Natural killer cell (primary cell): ENCODE measurements at regions not wholly inside any gene's neighbourhood (a gene's known extent, or its start where the extent isn't known, plus 50 kb on each side); places are given as distances from the start of the nearest gene placed in this dataset.

Experiments
- ATAC-seq, 3 donors: fragments of 150-1000 bp in 2 of 3; fragments of 200-7000 bp in 1 of 3; cut with Tn5 transposase; 1 replicate in 1 of 3; 2 replicates in 2 of 3; pipeline ENCODE4 v1.10.0; 2021; ENCODE audit warnings: mild to moderate bottlenecking in 2 of 3, moderate library complexity in 2 of 3
- DNase-seq, 2 donors: peaks; one replicate each; pipeline versions ENCODE4 v3.0.0 to v3.0.0-alpha.2; 2013 to 2021; ENCODE audit warnings: mixed read lengths in 1 of 2
- H3K27ac ChIP-seq: one replicate; pipeline ENCODE4 v1.5.1; 2013; ENCODE audit warnings: mild to moderate bottlenecking, low read length
- H3K27me3 ChIP-seq: one replicate; pipeline ENCODE4 v1.6.1; 2013; ENCODE audit warnings: low read length; ENCODE audit not compliant: control insufficient read depth, insufficient read depth
- H3K36me3 ChIP-seq: one replicate; pipeline ENCODE4 v1.6.1; 2013; ENCODE audit warnings: low read length; ENCODE audit not compliant: control insufficient read depth, insufficient read depth
- H3K4me1 ChIP-seq: one replicate; pipeline ENCODE4 v1.6.1; 2013; ENCODE audit warnings: low read length; ENCODE audit not compliant: control insufficient read depth, insufficient read depth
- H3K4me3 ChIP-seq: one replicate; pipeline ENCODE4 v1.5.1; 2013; ENCODE audit warnings: low read length
- H3K9me3 ChIP-seq: one replicate; pipeline ENCODE4 v1.6.1; 2013; ENCODE audit warnings: low read length; ENCODE audit not compliant: control insufficient read depth, insufficient read depth
- H3K27ac Mint-ChIP-seq, 2 donors: one replicate each; pipeline ENCODE4 v1.8.0; 2022; ENCODE audit warnings: mild to moderate bottlenecking in 2 of 2, mixed read lengths in 2 of 2, moderate library complexity in 1 of 2
- H3K27me3 Mint-ChIP-seq, 2 donors: one replicate each; pipeline ENCODE4 v1.8.0; 2022; ENCODE audit warnings: low read depth in 2 of 2, mixed read lengths in 2 of 2
- H3K36me3 Mint-ChIP-seq: one replicate; pipeline ENCODE4 v1.8.0; 2022; ENCODE audit warnings: mixed read lengths
- H3K4me1 Mint-ChIP-seq, 2 donors: one replicate each; pipeline ENCODE4 v1.8.0; 2022; ENCODE audit warnings: mixed read lengths in 2 of 2
- H3K4me3 Mint-ChIP-seq: one replicate; pipeline ENCODE4 v1.8.0; 2022; ENCODE audit warnings: mild to moderate bottlenecking, moderate library complexity, mixed read lengths
- H3K9me3 Mint-ChIP-seq, 2 donors: one replicate each; pipeline ENCODE4 v1.8.0; 2022; ENCODE audit warnings: mixed read lengths in 2 of 2
- WGBS: methylation state at CpG from one replicate; pipeline ENCODE4 v1.1.7; 2013; ENCODE audit warnings: missing lambda C conversion rate; ENCODE audit not compliant: insufficient coverage; 5-methylcytosine and 5-hydroxymethylcytosine counted together
- intact Hi-C: fragments of 100-400 bp; cut with micrococcal nuclease; formaldehyde crosslinking; loops from one replicate; pipeline ENCODE4 v1.14.2; 2022
- TF ChIP-seq, protein P1 (sequence below): fragments of 200-600 bp; IDR thresholded peaks from one replicate; pipeline ENCODE4 v1.8.0; 2022; ENCODE audit warnings: antibody characterized with exemption

GRCh38 chr17:79363552-79364275 lies 247.1 kb downstream of the RBFOX3 start:
- no peak for DNase-seq
- Histone ChIP-seq H3K4me1 (no peaks in the 10 kb centered on the region), H3K36me3 (no peaks in the 10 kb centered on the region), H3K4me3 (no peak overlapping the region), H3K27me3 (no peaks in the 10 kb centered on the region), H3K9me3 (no peaks in the 10 kb centered on the region), H3K27ac (no peak overlapping the region)
- Mint-ChIP-seq H3K27ac (no peak overlapping the region), H3K9me3 (no peaks in the 10 kb centered on the region), H3K4me1 (peaks cover 0 to 4% of the 10 kb centered on the region in 2 donors), H3K27me3 (peaks cover 0 to 3% of the 10 kb centered on the region in 2 donors), H3K36me3 (no peaks in the 10 kb centered on the region), H3K4me3 (no peak overlapping the region)
- 71% methylated on average over 16 of the region's 16 CpGs for WGBS
- TF ChIP-seq, protein P1, sequence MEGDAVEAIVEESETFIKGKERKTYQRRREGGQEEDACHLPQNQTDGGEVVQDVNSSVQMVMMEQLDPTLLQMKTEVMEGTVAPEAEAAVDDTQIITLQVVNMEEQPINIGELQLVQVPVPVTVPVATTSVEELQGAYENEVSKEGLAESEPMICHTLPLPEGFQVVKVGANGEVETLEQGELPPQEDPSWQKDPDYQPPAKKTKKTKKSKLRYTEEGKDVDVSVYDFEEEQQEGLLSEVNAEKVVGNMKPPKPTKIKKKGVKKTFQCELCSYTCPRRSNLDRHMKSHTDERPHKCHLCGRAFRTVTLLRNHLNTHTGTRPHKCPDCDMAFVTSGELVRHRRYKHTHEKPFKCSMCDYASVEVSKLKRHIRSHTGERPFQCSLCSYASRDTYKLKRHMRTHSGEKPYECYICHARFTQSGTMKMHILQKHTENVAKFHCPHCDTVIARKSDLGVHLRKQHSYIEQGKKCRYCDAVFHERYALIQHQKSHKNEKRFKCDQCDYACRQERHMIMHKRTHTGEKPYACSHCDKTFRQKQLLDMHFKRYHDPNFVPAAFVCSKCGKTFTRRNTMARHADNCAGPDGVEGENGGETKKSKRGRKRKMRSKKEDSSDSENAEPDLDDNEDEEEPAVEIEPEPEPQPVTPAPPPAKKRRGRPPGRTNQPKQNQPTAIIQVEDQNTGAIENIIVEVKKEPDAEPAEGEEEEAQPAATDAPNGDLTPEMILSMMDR = no peak
- intact Hi-C loops = no loop called here
- peak in 1 of 3 donors; percentile 24 for ATAC-seq

DNA sequence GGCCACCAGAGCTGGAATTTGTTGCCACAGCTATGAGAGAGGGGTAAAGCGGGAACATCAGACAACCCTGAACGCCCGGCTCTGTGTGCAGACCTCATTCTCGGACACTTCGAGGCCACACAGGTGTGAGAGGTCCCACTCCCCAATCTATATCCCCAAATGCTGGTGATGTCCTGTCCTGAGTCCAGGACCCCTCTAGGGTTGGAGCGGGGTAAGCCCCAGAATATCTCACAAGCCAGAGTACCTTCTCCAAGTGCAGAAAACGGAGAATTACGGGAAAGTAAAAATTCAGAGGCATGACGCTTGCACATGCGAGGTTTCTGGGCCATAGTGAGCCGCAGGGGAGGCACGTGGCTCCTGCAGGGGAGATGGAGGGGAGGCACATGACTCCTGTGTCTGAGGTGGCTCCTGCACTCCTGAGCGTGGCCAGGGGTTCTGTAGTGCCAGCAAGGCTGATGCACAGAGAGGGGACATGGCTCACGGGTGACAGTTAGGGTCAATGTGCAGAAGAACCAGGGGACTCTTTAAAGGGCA lies 248.0 kb downstream of the RBFOX3 start:
- Histone ChIP-seq H3K9me3 (no peaks in the 10 kb centered on the region), H3K36me3 (no peaks in the 10 kb centered on the region), H3K4me3 (no peak overlapping the region), H3K4me1 (no peaks in the 10 kb centered on the region), H3K27ac (no peak overlapping the region), H3K27me3 (no peaks in the 10 kb centered on the region)
- Mint-ChIP-seq H3K27ac (no peak overlapping the region), H3K4me3 (no peak overlapping the region), H3K27me3 (peaks cover 0 to 3% of the 10 kb centered on the region in 2 donors), H3K9me3 (no peaks in the 10 kb centered on the region), H3K4me1 (peaks cover 0 to 4% of the 10 kb centered on the region in 2 donors), H3K36me3 (no peaks in the 10 kb centered on the region)
- TF ChIP-seq, protein P1 = no peak
- 79% methylated on average over 14 of the region's 14 CpGs for WGBS
- DNase-seq (no peak), ATAC-seq (no peak)
- intact Hi-C loops = no loop called here

- Mint-ChIP-seq H3K27me3 (peaks cover 0 to 3% of the 10 kb centered on the region in 2 donors), H3K4me1 (peaks cover 0 to 4% of the 10 kb centered on the region in 2 donors), H3K36me3 (no peaks in the 10 kb centered on the region), H3K4me3 (no peak overlapping the region), H3K9me3 (no peaks in the 10 kb centered on the region), H3K27ac (no peak overlapping the region)
- Histone ChIP-seq H3K36me3 (no peaks in the 10 kb centered on the region), H3K9me3 (no peaks in the 10 kb centered on the region), H3K4me3 (no peak overlapping the region), H3K27me3 (no peaks in the 10 kb centered on the region), H3K4me1 (no peaks in the 10 kb centered on the region), H3K27ac (no peak overlapping the region)
- WGBS = 70% methylated on average over 29 of the region's 29 CpGs
- ATAC-seq = no peak
- DNase-seq = no peak
- TF ChIP-seq, protein P1 = no peak
- intact Hi-C loops = no loop called here
Observed at GRCh38 chr17:79361873-79362771, 248.7 kb downstream of the RBFOX3 start.
